Colonic mucosa (tissue), 4 donors: ENCODE measurements at regions not wholly inside any gene's neighbourhood (a gene's known extent, or its start where the extent isn't known, plus 50 kb on each side); places are given as distances from the start of the nearest gene placed in this dataset.
A peak's percentile ranks its signal among the peaks of the same experiment; 100 is the strongest.

Experiments
- DNase-seq: peaks from one replicate; pipeline ENCODE4 v3.0.0-alpha.2; 2020
- H3K27ac ChIP-seq: fragments of 200-600 bp; one replicate; pipeline ENCODE4 v1.8.0; 2021
- H3K27me3 ChIP-seq: fragments of 200-600 bp; one replicate; pipeline ENCODE4 v1.8.0; 2021
- H3K36me3 ChIP-seq: fragments of 200-600 bp; one replicate; pipeline ENCODE4 v1.8.0; 2021
- H3K4me1 ChIP-seq: fragments of 200-600 bp; one replicate; pipeline ENCODE4 v1.8.0; 2021; ENCODE audit warnings: mild to moderate bottlenecking
- H3K4me3 ChIP-seq: fragments of 200-600 bp; one replicate; pipeline ENCODE4 v1.8.0; 2021
- H3K9ac ChIP-seq, 2 donors: one replicate each; pipeline ENCODE4 v1.7.0; 2013; ENCODE audit warnings: control low read depth in 2 of 2, low read depth in 2 of 2, low read length in 2 of 2
- H3K9me3 ChIP-seq: fragments of 200-600 bp; one replicate; pipeline ENCODE4 v1.8.0; 2021
- intact Hi-C: fragments of 100-400 bp; cut with DNase I; formaldehyde crosslinking; loops from one replicate; pipeline ENCODE4 v1.14.1; 2022
- TF ChIP-seq, protein P1 (sequence below): fragments of 200-600 bp; IDR thresholded peaks from one replicate; pipeline ENCODE4 v1.8.0; 2022; ENCODE audit warnings: antibody characterized with exemption, mild to moderate bottlenecking
- donor health status: healthy.
- donor health status: DM: no; HTN: no; CAD: no.
- donor health status: DM: no; HTN: no; CAD: no.

DNA sequence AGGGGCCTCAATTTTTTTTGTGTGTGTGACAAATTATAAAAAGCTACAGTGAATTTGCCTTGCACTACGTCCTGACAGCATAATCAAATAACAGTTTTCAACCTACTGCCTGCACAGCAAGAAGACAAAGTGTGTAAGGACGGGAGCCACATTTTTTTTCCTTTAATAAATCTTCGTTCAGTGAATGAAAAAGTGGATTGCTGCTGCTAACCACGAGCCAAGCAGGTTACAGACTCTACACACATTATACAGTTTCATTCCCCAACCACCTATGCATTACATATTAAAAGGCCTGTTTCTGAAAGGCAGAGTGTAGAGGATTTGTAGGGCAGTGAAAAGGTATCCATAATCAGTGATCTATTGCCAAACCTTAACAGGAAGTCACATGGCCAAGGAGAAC is 570.0 kb upstream of the BTBD3 start:
- Histone ChIP-seq H3K4me3 (no peak overlapping the region), H3K9me3 (no peaks in the 10 kb centered on the region), H3K9ac (no peak overlapping the region), H3K36me3 (no peaks in the 10 kb centered on the region), H3K27me3 (no peaks in the 10 kb centered on the region), H3K27ac (no peak overlapping the region), H3K4me1 (no peaks in the 10 kb centered on the region)
- TF ChIP-seq, protein P1, sequence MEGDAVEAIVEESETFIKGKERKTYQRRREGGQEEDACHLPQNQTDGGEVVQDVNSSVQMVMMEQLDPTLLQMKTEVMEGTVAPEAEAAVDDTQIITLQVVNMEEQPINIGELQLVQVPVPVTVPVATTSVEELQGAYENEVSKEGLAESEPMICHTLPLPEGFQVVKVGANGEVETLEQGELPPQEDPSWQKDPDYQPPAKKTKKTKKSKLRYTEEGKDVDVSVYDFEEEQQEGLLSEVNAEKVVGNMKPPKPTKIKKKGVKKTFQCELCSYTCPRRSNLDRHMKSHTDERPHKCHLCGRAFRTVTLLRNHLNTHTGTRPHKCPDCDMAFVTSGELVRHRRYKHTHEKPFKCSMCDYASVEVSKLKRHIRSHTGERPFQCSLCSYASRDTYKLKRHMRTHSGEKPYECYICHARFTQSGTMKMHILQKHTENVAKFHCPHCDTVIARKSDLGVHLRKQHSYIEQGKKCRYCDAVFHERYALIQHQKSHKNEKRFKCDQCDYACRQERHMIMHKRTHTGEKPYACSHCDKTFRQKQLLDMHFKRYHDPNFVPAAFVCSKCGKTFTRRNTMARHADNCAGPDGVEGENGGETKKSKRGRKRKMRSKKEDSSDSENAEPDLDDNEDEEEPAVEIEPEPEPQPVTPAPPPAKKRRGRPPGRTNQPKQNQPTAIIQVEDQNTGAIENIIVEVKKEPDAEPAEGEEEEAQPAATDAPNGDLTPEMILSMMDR, result no peak
- intact Hi-C loops, result no loop called here
- no peak for DNase-seq

DNA sequence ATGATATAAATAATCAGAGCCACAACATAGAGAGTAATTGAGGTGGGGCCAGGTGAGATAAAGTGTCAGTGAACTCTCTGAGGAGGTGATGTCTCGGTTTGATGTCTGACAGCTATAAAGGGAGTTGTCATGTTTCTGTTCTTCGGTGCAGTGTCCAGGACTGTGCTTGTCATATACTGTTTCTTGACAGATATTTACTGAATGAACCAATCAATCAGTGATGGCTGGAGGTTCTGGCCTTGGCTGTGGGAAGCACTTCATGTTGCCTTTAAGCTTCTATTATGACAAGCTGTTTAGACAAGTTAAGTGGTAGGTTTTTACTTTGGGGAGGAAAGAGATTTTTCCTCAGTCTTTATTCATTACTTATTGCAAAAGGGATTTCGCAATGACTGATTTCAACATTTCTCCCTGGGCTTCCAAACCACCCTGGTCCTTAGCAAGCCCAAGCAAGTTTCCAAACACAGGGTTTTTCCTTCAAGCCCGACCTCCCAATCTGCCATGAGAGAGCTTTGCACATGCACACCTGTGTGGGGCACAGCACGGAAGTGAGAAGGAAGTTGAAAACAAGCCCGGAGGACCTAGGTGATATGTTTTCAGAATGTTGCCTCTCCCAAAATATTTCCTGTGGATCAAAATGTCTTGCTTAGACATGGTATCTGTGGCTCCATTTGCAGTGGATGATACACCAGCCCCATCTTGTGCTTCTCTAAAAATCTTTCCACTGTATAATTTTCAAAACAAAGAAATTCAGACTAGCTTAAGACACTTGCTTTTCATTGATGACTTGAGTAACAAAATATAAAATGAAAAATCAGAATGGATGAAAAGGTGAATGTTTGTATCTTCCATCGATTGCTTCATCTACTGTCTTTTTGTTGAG is 567.3 kb upstream of the BTBD3 start:
- H3K9ac ChIP-seq, result no peak overlapping the region
- H3K27ac ChIP-seq, result no peak overlapping the region
- H3K27me3 ChIP-seq, result no peaks in the 10 kb centered on the region
- intact Hi-C loops, result no loop called here
- TF ChIP-seq, protein P1, result no peak
- no peaks in the 10 kb centered on the region for H3K36me3 ChIP-seq
- no peak overlapping the region for H3K4me3 ChIP-seq
- DNase-seq, result peak; percentile 23
- H3K9me3 ChIP-seq, result no peaks in the 10 kb centered on the region
- H3K4me1 ChIP-seq, result no peaks in the 10 kb centered on the region

DNA sequence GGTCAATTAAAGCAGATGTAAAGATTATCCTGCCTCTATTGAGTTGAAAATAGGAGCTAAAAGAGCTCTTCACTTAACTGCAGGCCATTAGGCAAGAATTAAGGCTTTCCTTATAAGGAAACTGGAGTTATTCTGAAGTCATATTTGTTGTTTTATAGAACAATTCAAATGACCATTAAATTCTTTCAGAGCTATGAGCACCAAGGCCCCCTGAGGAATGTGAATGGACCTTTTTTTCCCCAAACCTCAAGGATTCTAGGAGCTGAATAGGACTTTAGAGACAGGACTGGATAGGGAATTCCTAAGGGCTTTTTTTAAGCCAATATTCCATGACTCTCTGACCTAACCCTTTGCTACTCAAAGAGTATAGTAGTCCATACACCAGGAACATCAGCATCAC is 565.7 kb upstream of the BTBD3 start:
- Histone ChIP-seq H3K4me3 (no peak overlapping the region), H3K27ac (no peak overlapping the region), H3K4me1 (no peaks in the 10 kb centered on the region), H3K9ac (no peak overlapping the region), H3K9me3 (no peaks in the 10 kb centered on the region), H3K27me3 (no peaks in the 10 kb centered on the region), H3K36me3 (no peaks in the 10 kb centered on the region)
- TF ChIP-seq, protein P1, result no peak
- intact Hi-C loops, result no loop called here
- DNase-seq, result no peak

DNA sequence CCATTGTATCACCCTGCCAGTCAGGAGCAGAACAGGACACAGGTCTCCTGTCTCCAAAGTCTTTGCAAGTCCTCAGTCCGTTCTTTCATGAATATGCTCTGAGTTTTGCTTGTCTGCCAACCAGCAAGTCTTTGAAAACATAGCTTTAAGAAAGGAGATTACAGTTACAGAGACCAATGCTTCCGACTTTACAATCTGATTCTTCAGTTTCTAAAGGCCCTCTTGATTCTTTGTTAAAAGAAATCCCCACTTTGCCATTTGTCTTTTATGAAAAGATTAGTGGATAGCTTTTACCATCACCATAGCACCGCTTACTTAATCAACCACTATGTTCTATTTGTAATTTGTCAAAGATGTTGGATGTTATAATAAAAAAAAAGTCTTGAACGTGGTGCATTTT is 562.8 kb upstream of the BTBD3 start:
- H3K4me1 ChIP-seq, result no peaks in the 10 kb centered on the region
- no peaks in the 10 kb centered on the region for H3K27me3 ChIP-seq
- DNase-seq, result no peak
- no peak overlapping the region for H3K4me3 ChIP-seq
- H3K27ac ChIP-seq, result no peak overlapping the region
- TF ChIP-seq, protein P1, result no peak
- intact Hi-C loops, result no loop called here
- no peak overlapping the region for H3K9ac ChIP-seq
- H3K36me3 ChIP-seq, result no peaks in the 10 kb centered on the region
- no peaks in the 10 kb centered on the region for H3K9me3 ChIP-seq

DNA sequence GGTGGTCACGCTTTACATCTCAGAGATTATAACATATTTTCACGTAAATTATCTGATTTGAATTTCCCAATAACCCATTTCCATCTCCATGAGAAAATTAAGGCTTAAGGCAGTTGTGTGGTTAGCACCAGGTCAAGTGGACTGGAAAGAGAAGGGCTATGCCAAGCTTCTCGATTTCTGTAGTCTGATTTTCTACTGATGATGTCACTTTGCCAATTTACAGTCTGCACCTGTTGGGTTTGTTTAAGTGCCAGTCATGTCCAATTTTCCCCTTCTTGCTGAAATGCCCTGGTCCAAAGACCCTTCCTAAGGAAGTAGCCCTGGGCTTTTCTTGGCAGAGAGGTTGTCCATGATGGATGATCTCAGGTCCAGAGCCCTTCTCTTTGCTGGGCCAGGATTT is 562.3 kb upstream of the BTBD3 start:
- H3K9me3 ChIP-seq, result no peaks in the 10 kb centered on the region
- H3K4me1 ChIP-seq, result no peaks in the 10 kb centered on the region
- TF ChIP-seq, protein P1, result no peak
- no peak overlapping the region for H3K9ac ChIP-seq
- H3K27me3 ChIP-seq, result no peaks in the 10 kb centered on the region
- H3K4me3 ChIP-seq, result no peak overlapping the region
- intact Hi-C loops, result no loop called here
- DNase-seq, result no peak
- no peaks in the 10 kb centered on the region for H3K36me3 ChIP-seq
- no peak overlapping the region for H3K27ac ChIP-seq
